H1 (cell line): ENCODE measurements at regions not wholly inside any gene's neighbourhood (a gene's known extent, or its start where the extent isn't known, plus 50 kb on each side); places are given as distances from the start of the nearest gene placed in this dataset.

ENCODE experiments used
- BACH1 ChIP-seq: IDR thresholded peaks from 2 replicates; pipeline ENCODE4 v1.6.1; 2012; ENCODE audit warnings: low read length, improper control_type of control experiment
- CBX5 ChIP-seq: fragments of 300-800, 300-1000 bp; sonication (generic); IDR thresholded peaks from 2 replicates; pipeline ENCODE4 v1.7.1; 2016; ENCODE audit warnings: antibody characterized with exemption, low read length, low read depth
- CHD1 ChIP-seq: IDR thresholded peaks from 2 replicates; pipeline ENCODE4 v1.6.1; 2012; ENCODE audit warnings: low read depth, low read length, improper control_type of control experiment
- CREB1 ChIP-seq: IDR thresholded peaks from 2 replicates; pipeline ENCODE4 v1.6.1; 2012; ENCODE audit warnings: inconsistent platforms
- RAD21 ChIP-seq, 2 experiments: IDR thresholded peaks in 1 of 2; conservative IDR thresholded peaks in 1 of 2; 2 replicates each; pipeline ENCODE4 v1.6.1; 2011; ENCODE audit warnings: low read depth in 2 of 2, low read length in 2 of 2, improper control_type of control experiment in 1 of 2, inconsistent platforms in 1 of 2, mild to moderate bottlenecking in 1 of 2, moderate library complexity in 1 of 2
- SIN3A ChIP-seq, 2 experiments: IDR thresholded peaks in 1 of 2; conservative IDR thresholded peaks in 1 of 2; 2 replicates each; pipeline ENCODE4 v1.6.1; 2011 to 2012; ENCODE audit warnings: low read length in 2 of 2, improper control_type of control experiment in 1 of 2, low read depth in 1 of 2, mild to moderate bottlenecking in 1 of 2
- SP4 ChIP-seq: IDR thresholded peaks from 2 replicates; pipeline ENCODE4 v1.6.1; 2012; ENCODE audit warnings: low read length, inconsistent platforms
- TCF12 ChIP-seq: IDR thresholded peaks from 2 replicates; pipeline ENCODE4 v1.6.1; 2011; ENCODE audit warnings: low read depth, mild to moderate bottlenecking, low read length

GRCh38 chr18:26646901-26647300 lies 98.5 kb upstream of the KCTD1 start (continued):
- TF ChIP-seq SP4 (no peak), SIN3A (conservative IDR thresholded peaks at IDR 0.05 in 1 of 2, IDR thresholded peaks at IDR 0.05 in 1 of 2; ENCODE audit: low read depth in 1 of 2, low read length in 2 of 2) (no peak), CREB1 (no peak), CHD1 (no peak), BACH1 (no peak), TCF12 (no peak), RAD21 (IDR thresholded peaks at IDR 0.05 in 1 of 2, conservative IDR thresholded peaks at IDR 0.05 in 1 of 2; ENCODE audit: low read depth in 2 of 2, low read length in 2 of 2) (no peak), CBX5 (no peak)
